GM21723 (cell line): ENCODE measurements at regions not wholly inside any gene's neighbourhood (a gene's known extent, or its start where the extent isn't known, plus 50 kb on each side); places are given as distances from the start of the nearest gene placed in this dataset.

Source experiments
- ATAC-seq: cut with Tn5 transposase; IDR thresholded peaks from one replicate; pipeline ENCODE4 v1.9.1; 2021; ENCODE audit warnings: mild to moderate bottlenecking, moderate library complexity; ENCODE audit not compliant: unreplicated experiment

DNA sequence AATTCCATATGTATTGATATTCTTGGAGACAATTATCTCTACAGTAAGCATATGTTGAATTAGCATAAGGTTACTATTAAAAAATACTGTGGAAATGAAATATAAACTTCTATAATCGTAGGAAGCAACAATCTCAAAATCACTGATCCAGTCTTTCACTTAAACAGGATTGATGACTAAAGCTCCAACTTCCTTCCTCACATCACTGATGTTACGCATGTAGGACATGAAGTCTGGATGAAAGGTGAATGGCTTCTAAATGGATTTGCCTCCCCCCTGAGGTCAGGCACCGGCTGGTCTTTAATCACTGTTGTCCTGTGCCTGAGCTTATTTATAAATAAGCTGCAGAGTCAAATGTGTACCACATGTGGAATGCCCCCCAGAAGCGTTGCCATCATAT is 157.1 kb upstream of the NFIB start:
- no peak for ATAC-seq

DNA sequence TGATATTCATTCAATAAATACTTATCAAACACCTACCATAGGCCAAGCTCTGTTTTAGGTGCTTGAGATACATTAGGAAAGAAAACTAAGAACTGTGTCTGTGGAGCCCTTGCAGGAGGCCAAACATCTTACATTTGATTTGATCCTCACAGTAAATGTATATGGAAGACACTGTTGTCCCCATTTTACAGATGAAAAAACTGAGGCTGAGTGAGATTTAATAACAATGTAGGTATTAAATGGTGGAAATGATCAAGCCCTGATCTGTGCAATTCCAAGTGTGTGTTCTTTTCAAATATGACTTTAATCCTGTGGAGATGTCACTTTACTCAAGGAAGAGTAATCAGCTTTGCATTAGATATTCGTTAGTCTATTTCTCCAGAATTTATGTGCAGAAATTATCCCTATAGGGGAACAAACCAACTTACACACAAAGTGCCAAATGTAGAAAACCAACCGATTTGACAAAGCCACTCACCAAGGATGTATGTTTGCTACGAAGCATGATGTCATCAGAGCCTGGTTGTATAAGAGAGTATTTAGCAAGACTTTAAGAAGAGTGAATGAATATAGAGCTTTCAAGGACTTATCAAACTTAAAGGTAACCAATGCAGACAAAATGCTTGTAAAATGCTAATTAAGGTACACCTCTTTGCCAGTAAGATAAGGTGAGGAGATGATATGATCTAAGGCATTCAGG is 153.9 kb upstream of the NFIB start:
- ATAC-seq: no peak

GRCh38 chr9:14466828-14467227 is 152.9 kb upstream of the NFIB start:
- no peak for ATAC-seq

DNA sequence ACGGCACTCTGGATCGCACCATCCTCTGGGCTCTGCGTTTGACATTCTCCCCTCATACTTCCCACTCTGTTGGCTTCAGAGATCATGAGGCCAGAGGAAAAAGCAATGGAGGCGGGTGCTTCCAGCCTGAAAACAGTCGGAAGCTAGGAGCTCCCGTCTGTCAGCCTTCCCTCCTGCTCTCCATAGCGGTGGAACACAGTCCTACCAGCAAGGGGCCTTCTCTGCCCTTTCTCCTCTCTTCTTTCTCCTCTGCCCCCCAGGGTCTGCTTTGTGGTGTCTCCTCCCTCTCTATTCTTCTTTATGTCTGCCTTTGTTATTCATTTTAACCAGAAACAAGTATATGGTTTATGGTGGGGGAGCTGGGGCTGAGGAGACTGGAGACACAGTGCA is 152.5 kb upstream of the NFIB start:
- no peak for ATAC-seq

DNA sequence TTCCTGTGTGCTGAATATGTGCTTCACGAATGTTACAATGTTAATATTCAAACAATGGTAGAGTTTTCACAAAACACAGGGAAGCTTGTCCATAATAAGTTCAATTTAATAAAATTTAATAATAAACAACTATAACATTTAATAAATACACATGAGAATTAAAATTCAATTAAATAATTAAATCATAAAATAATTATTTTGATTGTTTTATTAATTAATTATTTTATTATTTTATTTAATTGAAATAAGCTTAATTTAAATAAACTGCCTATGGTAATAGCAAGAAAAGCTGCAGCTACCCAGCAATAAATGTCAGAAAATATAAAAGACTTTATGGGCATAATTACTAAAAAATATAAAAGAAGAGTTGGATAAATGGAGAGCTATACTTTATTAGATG is 149.0 kb upstream of the NFIB start:
- ATAC-seq: no peak

DNA sequence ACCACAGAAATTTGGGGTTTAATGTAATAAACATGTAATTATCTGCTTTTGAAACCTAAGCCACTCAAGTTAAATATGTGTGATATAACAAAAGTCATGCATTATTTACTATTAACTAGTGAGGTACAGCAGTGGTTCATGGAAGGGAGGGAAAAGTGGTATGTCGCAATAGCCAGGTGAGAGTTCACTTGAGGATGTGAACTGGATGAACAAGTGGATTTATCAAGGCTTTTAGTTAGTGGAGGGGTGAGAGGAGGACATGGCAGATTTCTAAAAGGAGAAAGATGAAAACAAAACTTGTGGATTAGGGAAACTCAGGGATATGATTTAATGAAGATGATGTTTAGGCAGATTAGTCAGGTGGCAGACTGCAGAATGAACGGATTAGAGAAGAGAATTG is 141.3 kb upstream of the NFIB start:
- no peak for ATAC-seq

- ATAC-seq: no peak
Observed at GRCh38 chr9:14453286-14453685, 139.3 kb upstream of the NFIB start.

- ATAC-seq: no peak
Observed at GRCh38 chr9:14452539-14452938, 138.6 kb upstream of the NFIB start.

DNA sequence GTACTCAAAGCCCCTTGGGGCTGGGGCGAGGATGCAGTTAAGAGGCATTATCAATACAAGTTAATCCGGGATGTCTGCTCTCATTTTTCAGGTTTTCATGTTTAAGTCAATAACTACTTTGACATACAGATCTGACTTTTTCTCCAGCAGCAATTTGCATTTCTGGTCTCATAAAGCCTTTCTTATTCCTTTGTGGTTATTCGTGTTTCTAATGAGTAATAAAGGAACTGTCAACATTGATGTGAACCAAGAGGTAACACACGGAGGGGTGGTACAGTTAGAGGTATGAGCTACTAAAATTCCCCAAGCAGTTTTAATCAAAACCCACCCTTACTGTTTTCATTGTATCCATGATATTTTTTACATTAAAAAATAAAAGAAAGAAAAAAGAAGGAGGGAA is 138.0 kb upstream of the NFIB start:
- ATAC-seq: peak; percentile 90

GRCh38 chr9:14447103-14447502 is 133.2 kb upstream of the NFIB start:
- ATAC-seq: no peak

DNA sequence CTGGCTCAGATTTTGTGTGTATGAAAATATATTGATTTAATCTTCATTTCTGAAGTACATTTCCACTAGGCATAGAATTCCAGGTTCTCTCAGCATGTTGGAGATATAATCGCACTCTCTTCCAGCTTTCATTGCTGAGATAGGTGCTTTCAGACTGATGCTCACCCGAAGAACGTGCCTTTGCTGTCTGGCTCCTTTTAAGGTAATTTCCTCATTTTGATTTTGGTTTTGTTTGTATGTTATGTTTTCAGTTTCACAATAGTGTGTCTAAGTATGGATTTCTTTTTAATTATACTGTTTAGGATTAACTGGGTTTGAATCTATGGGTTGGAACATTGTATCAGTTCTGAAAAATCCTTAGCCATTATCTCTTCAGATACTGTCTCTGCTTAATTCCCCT is 132.0 kb upstream of the NFIB start:
- no peak for ATAC-seq

DNA sequence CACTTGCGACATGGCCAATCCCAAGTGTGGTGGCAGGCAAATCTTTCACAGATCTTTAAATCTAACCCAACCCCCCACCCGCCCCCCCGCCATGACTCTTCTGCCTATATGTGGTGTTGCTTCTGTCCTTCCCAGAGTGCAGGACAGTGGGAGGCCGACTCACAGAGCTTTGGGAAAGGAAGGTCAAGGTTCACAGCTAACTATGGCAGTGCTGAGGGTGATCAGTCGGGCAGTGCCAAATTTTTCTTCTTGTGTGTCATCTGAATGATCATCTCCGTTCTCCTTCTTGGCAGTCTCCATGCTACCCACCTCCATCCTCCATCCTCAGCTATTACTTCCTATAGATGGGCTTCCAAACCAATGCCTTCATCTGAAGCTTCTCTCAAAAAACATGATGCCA is 129.0 kb upstream of the NFIB start:
- no peak for ATAC-seq

DNA sequence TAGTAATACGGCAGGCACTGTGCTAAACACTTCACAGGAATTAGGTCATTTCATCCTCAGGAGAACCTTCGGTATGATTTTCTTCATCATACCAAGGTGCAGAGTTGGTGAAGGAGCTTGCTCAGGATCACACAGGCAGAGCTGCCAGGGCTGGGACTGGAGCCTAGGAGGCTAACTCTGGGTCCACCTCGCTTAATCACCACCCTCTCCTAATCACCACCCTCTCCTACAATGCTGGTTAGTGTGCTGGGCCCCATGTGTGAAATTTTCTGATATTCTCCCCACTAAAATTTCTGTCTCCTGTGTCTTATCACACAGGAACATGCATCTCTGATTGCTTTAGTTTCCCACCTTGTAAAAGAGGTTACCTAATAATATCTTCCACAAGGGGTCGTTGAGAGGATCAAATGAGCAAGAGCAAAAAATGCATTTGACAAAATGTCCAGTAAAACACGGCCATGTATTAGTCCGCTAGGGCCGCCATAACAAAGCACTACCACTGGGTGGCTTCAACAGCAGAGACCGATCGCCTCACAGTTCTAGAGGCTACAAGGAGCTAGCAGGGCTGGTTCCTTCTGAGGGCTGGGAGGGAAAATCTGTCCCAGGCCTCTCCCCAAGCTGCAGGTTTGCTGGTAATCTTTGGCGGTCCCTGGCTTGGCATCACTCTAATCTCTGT is 128.2 kb upstream of the NFIB start:
- ATAC-seq: no peak

GRCh38 chr9:14441115-14441514 is 127.2 kb upstream of the NFIB start:
- ATAC-seq: no peak

GRCh38 chr9:14440062-14440461 is 126.1 kb upstream of the NFIB start:
- no peak for ATAC-seq

GRCh38 chr9:14439555-14439954 is 125.6 kb upstream of the NFIB start:
- no peak for ATAC-seq

GRCh38 chr9:14438232-14439021 is 124.5 kb upstream of the NFIB start:
- no peak for ATAC-seq

- ATAC-seq: no peak
Observed at GRCh38 chr9:14437354-14438231, 123.7 kb upstream of the NFIB start.

DNA sequence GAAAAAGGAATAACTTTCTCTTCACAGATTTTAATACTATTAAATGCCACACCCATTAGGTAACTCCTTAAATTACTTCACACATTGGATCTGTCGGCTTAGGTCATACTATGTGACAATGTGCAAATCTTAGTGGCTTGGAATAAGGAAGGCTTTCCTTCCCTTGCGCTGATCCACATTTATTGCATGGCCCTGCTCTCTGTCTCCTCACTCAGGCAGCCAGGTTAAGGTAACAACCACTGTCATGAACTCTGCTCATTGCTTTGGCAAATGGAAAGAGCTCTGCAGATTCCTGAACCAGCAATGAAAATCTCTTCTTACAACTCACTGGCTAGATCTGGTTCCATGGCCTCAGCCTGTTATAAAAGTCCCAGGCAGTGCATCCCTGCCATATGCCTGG is 121.9 kb upstream of the NFIB start:
- ATAC-seq: no peak

- ATAC-seq: no peak
Observed at GRCh38 chr9:14434971-14435718, 121.2 kb upstream of the NFIB start.

- no peak for ATAC-seq
Observed at GRCh38 chr9:14434158-14434504, 120.2 kb upstream of the NFIB start.
